HG02763 (cell line): ENCODE measurements at regions not wholly inside any gene's neighbourhood (a gene's known extent, or its start where the extent isn't known, plus 50 kb on each side); places are given as distances from the start of the nearest gene placed in this dataset.
"Not testable (repeated sequence)": the region's sequence is repeated elsewhere in the genome, so short reads cannot be mapped to it uniquely, and the experiment has no call there.

Source experiments
- ATAC-seq: cut with Tn5 transposase; IDR thresholded peaks from one replicate; pipeline ENCODE4 v1.9.1; 2021; ENCODE audit warnings: mild to moderate bottlenecking, moderate library complexity; ENCODE audit not compliant: unreplicated experiment

DNA sequence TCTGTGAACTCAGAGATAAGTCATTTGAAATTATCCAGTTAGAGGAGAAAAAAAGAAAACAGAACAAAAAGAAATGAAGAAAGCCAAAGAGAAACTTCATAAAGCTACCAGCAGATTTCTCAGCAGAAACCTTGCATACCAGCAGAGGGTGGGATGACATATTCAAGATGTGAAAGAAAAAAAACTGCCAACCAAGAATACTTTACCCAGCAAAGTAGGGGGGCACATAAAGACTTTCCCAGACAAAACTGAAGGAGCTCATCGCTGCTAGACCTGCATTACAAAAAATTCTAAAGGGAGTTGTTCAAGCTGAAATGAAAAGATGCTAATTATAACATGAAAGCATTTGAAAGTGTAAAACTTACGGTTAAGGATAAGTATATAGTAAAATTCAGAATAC is 246.3 kb downstream of the FNDC1 start:
- no peak for ATAC-seq

DNA sequence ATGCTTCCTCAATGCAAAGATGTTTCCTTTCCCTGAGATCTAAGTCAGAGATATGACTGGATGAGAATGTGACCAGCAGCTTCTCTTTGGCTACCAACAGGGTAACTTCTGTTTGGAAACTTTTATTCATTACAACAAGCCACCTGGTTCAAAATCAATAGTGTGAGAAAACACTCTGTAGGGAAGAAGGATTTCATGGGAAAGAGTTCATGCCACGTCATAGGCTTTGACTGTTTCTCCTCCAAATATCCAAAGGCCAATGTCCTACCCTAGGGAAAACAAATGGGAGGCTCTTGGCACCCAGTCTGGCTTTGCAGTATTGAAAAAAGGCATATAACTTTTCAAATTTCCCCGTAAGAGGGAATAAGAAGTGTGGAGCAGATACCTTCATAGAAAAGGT is 245.5 kb downstream of the FNDC1 start:
- no peak for ATAC-seq

DNA sequence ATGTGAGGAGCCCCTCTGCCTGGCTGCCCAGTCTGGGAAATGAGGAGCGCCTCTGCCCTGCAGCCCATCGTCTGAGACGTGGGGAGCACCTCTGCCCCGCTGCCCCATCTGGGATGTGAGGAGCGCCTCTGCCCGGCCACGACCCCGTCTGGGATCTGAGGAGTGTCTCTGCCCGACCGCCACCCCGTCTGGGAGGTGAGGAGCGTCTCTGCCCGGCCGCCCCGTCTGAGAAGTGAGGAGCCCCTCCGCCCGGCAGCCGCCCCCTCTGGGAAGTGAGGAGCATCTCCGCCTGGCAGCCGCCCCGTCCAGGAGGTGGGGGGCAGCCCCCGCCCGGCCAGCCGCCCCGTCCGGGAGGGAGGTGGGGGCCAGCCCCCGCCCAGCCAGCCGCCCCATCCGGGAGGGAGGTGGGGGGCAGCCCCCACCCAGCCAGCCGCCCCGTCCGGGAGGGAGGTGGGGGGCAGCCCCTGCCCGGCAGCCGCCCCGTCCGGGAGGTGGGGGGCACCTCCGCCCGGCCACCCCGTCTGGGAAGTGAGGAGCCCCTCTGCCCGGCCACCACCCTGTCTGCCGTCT is 238.1 kb downstream of the FNDC1 start:
- ATAC-seq = not testable (repeated sequence)

- ATAC-seq = no peak
These were observed 235.1 kb downstream of the FNDC1 start for GRCh38 chr6:159404296-159404695.

GRCh38 chr6:159400826-159401225 is 231.6 kb downstream of the FNDC1 start:
- ATAC-seq = no peak

DNA sequence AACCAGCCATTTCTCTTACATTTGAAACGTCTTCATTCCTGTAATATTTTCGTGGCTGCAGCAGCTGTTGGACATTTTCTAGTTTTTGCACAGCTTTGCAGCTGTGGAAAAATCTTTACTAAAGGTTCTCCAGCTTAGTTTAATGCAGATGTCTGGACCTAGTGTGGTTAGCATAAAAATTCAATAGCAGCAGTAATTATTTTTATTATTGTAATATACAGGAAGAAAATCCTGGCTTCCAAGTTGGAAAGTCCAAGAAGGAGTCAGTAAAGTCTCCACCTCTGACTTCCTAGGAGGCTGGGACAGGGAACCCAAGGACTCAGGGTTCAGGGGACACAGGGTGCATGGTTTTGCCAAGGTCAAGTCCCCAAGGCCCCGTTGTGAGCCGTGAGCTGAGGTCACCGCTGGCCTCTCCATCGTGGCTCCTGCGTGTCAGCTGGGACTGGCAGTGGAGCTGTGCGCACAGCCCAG is 230.6 kb downstream of the FNDC1 start:
- ATAC-seq = no peak

DNA sequence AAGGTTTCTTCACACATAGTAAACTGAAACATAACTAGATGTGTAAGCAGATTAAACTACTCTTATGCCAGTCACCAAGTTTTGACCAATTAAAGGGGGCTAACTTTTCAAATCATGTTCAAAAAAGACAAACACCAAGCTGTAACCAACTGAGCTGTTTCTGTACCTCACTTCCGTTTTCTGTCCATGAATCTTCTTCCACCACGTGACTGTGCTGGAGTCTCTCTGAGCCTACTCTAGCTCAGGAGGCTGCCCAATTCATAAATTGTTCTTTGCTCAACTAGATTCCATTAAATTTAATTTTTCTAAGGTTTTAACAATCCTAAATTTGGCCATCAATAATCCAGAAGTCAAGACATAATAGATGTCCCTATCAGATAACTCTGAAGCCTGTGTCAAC is 229.4 kb downstream of the FNDC1 start:
- ATAC-seq = no peak

DNA sequence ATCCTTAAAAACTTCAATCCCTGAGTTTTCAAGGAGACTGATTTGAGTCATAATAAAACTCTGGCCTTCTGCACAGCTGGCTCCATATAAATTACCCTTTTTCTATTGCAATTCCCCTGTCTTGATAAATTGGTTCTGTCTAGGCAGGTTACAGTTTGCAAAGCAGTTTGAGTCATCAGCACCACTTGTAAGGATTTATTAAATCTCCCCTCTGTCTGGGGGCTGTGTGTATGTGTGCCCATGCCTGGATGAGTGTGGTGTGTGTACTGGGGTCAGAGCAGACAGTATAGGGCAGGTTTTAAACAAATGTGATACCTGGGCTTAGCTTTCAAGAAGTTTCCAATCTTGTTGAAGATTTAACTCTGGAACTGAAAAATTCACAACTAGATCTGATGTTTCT is 228.6 kb downstream of the FNDC1 start:
- no peak for ATAC-seq

GRCh38 chr6:159395609-159396008 is 226.4 kb downstream of the FNDC1 start:
- no peak for ATAC-seq

DNA sequence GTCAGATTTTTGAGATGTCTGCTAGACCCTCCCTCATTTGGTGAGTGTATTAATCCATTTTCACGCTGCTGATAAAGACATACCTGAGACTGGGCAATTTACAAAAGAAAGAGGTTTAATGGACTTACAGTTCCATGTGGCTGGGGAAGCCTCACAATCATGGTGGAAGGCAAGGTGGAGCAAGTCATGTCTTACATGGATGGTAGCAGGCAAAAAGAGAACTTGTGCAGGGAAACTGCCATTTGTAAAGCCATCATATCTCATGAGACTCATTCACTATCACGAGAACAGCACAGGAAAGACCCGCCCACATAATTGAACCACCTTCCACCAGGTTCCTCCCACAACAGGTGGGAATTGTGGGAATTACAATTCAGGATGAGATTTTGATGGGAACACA is 223.5 kb downstream of the FNDC1 start:
- not testable (repeated sequence) for ATAC-seq

DNA sequence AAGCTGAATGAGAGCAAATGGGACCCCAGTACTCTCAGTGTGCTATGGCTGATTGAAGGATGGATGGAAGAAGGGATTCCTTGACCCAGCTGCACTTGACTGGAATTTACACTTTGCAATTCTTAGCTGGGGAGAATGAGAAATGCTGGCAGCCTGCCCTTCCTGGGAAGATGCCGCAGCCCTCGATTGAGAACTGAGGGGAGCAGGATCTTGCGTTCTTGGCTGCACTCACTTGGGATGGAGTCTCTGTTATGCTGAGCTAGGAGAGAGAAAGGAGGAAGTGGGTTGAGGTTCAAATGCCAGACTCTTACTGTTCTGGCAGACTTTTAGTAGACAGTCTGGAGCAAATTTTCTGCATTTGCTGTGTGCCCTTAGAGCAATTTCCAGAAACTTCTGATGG is 221.2 kb downstream of the FNDC1 start:
- no peak for ATAC-seq

DNA sequence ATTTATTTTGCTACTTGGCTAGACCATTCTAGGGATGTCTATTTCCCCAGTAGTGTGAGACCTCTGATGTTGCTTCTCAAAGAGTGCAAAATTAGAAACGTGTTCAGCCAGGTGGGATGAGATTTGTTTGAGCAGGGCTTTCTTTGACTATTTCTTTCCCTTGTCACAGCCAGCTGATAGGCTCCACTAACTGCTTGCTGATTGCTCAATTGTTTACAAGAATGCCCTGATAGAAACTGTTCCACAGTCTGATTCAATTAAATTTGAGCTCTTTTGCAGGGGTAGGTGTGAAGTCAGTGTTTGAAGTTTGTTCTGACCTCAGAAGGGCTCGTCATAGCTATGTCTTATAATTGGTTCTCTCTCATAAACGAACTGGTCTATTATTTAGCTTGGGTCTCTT is 220.5 kb downstream of the FNDC1 start:
- no peak for ATAC-seq

DNA sequence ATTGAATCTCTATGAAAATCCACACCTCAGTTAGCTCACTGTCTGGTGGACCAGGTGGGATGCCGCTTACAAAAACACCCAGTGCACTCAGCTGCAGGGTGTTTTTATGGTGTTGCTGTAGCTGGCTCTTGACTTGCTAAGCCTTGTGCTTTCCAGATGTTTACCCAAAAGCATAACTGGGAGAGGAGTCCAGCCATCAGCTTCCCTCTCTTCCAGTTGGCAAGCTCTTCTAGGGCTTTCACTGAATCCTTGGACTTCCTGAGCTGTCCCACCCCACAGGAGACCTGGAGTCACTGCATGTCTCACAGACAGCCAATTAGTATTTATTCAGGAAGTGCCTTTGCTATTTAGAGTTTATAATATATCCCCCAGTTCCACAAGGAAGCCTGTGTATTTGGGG is 210.9 kb downstream of the FNDC1 start:
- no peak for ATAC-seq

DNA sequence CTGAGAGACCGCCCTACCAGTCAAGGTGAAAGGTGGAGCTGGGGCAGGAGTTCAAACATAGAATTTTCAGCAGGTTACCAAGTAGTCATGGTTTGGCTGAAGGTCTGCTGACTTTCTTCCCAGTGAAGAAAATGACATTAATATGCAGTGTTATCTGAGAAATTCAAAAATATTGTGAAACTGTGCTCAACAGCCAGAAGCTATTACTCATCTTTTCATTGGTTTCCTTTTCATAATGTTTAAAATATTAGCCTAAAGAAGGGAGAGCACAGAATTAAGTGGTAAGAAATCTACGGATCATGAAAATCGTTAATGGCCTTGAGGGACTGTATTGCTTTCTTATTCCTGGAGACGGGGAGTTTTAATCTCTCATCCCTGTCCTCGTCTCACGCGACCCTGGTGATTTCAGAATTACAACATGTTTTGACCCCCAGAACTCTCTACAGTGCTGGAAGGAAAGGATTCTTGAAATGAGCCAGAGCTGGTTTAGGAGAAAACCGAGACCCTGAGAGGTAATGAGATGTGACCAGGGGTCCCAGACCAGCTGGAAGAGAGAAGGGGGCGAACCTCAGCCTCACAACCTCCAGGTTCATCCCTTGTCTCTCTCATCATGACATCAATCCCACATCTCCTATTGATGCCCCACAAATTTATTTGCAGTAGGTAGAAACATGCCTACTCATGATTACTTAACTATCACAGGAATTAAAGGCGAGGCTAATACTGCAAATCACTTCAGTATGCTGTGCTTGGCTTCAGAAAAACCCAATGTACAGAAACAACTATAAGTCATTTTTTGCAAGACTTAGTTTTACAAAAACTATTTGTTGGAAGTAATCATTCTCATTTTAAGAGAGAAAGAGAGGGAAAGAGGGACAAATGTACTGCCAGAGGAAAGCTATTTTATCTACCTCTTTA is 209.5 kb downstream of the FNDC1 start:
- no peak for ATAC-seq

DNA sequence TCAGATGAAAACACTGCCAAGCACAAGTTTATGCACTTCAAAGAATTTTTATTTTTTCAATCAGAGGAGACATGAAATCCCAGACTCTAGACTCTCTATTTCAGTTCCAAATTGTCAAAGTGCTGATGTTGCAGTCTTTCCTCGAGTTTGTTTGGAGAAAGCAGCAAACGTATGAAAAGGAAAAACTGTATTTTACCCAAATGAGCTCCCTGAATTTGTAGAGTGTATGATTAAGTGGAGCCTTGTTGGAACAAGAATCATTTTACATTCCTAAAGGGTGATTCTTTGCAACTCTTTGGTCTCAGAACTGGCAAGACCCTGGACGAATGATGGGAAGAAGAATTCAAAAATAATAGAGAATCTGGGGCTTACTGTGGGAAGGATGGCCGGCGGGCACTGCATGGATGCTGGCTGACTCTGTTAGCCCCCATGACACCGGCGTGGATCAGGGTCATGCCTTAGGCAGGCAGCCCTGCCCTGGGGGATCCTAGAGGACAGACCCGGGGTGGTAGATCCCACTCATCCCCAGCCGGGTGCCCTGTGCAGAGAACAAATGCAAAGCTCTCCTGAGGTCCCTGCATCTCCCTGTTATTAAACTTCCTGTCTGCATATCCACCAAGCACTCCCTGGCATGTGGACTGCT is 207.4 kb downstream of the FNDC1 start:
- ATAC-seq = no peak

- ATAC-seq = no peak
These were observed 205.8 kb downstream of the FNDC1 start for GRCh38 chr6:159375014-159375413.

- no peak for ATAC-seq
These were observed 204.5 kb downstream of the FNDC1 start for GRCh38 chr6:159373670-159374069.

DNA sequence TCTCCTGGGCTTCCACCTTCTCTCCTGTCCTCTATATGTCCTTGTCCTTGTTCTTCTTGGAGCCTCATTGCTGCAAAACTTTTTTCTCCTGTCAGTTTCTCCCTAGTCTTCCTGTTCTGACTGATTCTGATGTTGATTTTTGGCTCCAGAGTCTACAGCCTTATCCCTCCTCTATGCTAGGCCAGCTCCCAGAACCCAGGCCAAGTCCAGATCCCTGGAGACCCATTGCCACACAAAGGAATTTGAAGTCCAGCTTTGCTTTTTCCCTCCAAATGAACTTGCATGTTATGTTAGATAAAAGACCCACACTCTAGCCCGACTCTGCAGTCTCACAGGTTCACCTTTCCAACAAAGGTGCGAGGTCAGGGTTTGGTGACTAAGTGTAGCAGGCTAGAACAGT is 203.1 kb downstream of the FNDC1 start:
- no peak for ATAC-seq

DNA sequence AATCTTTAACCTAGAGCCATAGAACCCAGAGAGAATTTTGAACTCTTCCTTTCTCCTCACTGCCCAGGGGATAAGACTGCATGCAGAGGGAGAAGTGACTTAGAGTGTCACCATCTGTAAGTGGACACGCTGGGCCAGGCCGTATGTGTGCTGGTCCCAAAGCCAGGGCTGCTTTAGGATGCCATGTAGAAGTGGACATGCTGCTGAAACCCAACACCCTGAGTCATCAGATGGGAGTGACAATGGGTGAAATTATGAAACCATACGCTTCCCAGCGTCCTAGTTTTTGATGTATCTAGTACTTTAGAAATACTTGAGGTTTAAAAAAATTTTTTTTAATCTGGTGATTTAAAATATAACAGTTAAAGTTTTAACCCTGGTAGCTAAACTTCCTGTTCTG is 191.1 kb downstream of the FNDC1 start:
- no peak for ATAC-seq

- no peak for ATAC-seq
These were observed 190.5 kb downstream of the FNDC1 start for GRCh38 chr6:159359581-159360297.

- ATAC-seq = no peak
These were observed 189.4 kb downstream of the FNDC1 start for GRCh38 chr6:159358562-159358961.
